Naive B cell (primary cell): ENCODE measurements at regions not wholly inside any gene's neighbourhood (a gene's known extent, or its start where the extent isn't known, plus 50 kb on each side); places are given as distances from the start of the nearest gene placed in this dataset.

Experiments used
- ATAC-seq, 2 donors: fragments of 150-1000 bp; cut with Tn5 transposase; 2 replicates each; pipeline ENCODE4 v1.10.0; 2021; ENCODE audit warnings: low read depth in 2 of 2, mild to moderate bottlenecking in 2 of 2, moderate library complexity in 2 of 2
- DNase-seq: peaks from one replicate; pipeline ENCODE4 v3.0.0; 2022
- H3K27ac Mint-ChIP-seq, 6 donors: one replicate each; pipeline ENCODE4 v1.8.0; 2020 to 2022; ENCODE audit warnings: mild to moderate bottlenecking in 6 of 6, mixed read lengths in 6 of 6, moderate library complexity in 5 of 6, inconsistent platforms in 2 of 6
- H3K27me3 Mint-ChIP-seq, 3 donors: one replicate each; pipeline ENCODE4 v1.8.0; 2021 to 2022; ENCODE audit warnings: mixed read lengths in 3 of 3, mild to moderate bottlenecking in 1 of 3
- H3K36me3 Mint-ChIP-seq, 2 donors: one replicate each; pipeline ENCODE4 v1.8.0; 2020 to 2022; ENCODE audit warnings: mixed read lengths in 2 of 2, inconsistent platforms in 1 of 2, mild to moderate bottlenecking in 1 of 2
- H3K4me1 Mint-ChIP-seq, 3 donors: one replicate each; pipeline ENCODE4 v1.8.0; 2020 to 2022; ENCODE audit warnings: mixed read lengths in 3 of 3, inconsistent platforms in 1 of 3, mild to moderate bottlenecking in 1 of 3, moderate library complexity in 1 of 3
- H3K4me3 Mint-ChIP-seq, 8 donors: one replicate each; pipeline ENCODE4 v1.8.0; 2020 to 2022; ENCODE audit warnings: mild to moderate bottlenecking in 8 of 8, mixed read lengths in 8 of 8, moderate library complexity in 8 of 8, inconsistent platforms in 2 of 8
- H3K9me3 Mint-ChIP-seq, 7 donors: one replicate each; pipeline ENCODE4 v1.8.0; 2020 to 2022; ENCODE audit warnings: mixed read lengths in 7 of 7, mild to moderate bottlenecking in 5 of 7, inconsistent platforms in 2 of 7, moderate library complexity in 1 of 7

- no peaks in the 10 kb centered on the region for H3K27me3 Mint-ChIP-seq
- peaks cover 0 to 9% (median 3%) of the 10 kb centered on the region in 7 donors for H3K9me3 Mint-ChIP-seq
- peak overlapping the region in 1 of 6 donors; percentile 4 for H3K27ac Mint-ChIP-seq
- H3K36me3 Mint-ChIP-seq = peaks cover 0 to 5% of the 10 kb centered on the region in 2 donors
- DNase-seq (no peak), ATAC-seq (no peak)
- H3K4me3 Mint-ChIP-seq = no peak overlapping the region
- H3K4me1 Mint-ChIP-seq = no peaks in the 10 kb centered on the region
These were observed 153.5 kb downstream of the ADAMTS15 start for GRCh38 chr11:130601764-130602460.

- no peak for ATAC-seq
- Mint-ChIP-seq H3K27me3 (peaks cover 0 to 2% (median 0%) of the 10 kb centered on the region in 3 donors), H3K36me3 (peaks cover 0 to 5% of the 10 kb centered on the region in 2 donors), H3K9me3 (peaks cover 0 to 9% (median 3%) of the 10 kb centered on the region in 7 donors), H3K27ac (no peak overlapping the region), H3K4me3 (peak overlapping the region in 1 of 8 donors; percentile 53), H3K4me1 (no peaks in the 10 kb centered on the region)
- DNase-seq = no peak
These were observed 154.3 kb downstream of the ADAMTS15 start for GRCh38 chr11:130602641-130603334.

DNA sequence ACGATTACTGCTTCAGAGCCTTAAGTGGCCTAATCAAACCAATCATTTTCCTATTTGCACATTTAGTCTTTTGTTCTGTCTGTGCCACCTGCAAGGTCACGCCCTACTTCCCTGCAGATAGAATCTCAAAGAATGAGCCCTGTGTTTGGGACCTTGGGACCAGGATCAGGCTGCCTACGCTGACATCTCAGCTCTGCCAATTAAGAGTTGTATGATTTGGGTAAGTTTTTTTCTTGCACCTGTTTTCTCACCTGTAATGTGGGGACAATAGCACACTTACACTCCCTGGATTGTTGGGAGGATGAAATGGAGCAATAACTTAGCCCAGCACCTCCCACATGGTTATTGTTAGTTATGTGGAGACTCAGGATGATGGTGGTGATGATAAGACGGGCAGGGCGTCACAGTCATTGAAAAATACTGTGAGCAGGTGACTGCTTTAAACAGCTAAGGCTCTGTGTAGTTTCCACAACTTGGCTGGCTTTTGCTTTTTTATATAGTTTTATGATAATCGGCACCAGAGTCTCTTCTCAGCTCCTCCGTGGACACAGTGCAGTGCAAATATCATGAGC, 155.0 kb downstream of the ADAMTS15 start:
- Mint-ChIP-seq H3K4me3 (no peak overlapping the region), H3K27me3 (peaks cover 0 to 8% (median 3%) of the 10 kb centered on the region in 3 donors), H3K27ac (peak overlapping the region in 1 of 6 donors; percentile 11), H3K36me3 (peaks cover 0 to 5% of the 10 kb centered on the region in 2 donors), H3K4me1 (no peaks in the 10 kb centered on the region), H3K9me3 (peaks cover 0 to 14% (median 3%) of the 10 kb centered on the region in 7 donors)
- DNase-seq (no peak), ATAC-seq (no peak)

- no peaks in the 10 kb centered on the region for H3K4me1 Mint-ChIP-seq
- ATAC-seq (no peak), DNase-seq (no peak)
- no peak overlapping the region for H3K27ac Mint-ChIP-seq
- H3K27me3 Mint-ChIP-seq = peaks cover 0 to 9% (median 4%) of the 10 kb centered on the region in 3 donors
- peaks cover 0 to 14% (median 3%) of the 10 kb centered on the region in 7 donors for H3K9me3 Mint-ChIP-seq
- H3K4me3 Mint-ChIP-seq = no peak overlapping the region
- peaks cover 0 to 5% of the 10 kb centered on the region in 2 donors for H3K36me3 Mint-ChIP-seq
These were observed 156.2 kb downstream of the ADAMTS15 start for GRCh38 chr11:130604606-130605005.

DNA sequence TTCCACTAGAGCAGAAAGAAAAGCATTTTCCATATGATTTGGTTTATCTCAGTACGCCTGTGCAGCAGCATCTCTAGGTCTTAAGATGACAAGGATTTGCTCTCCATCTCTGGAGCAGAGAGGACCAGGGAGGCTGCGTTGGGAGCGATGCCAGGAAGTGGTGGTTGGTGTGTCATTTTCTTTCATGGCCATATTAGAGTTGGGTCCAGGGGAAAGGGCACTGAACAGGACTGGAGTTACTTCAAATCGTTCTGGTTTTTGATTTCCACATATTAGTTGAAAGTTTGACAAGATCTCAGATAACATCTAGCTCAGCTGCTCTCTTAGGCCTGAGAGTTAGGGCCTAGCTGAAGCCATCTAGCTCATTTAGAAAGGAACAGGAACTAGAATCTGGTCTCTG, 157.7 kb downstream of the ADAMTS15 start:
- Mint-ChIP-seq H3K4me1 (no peaks in the 10 kb centered on the region), H3K27ac (no peak overlapping the region)

DNA sequence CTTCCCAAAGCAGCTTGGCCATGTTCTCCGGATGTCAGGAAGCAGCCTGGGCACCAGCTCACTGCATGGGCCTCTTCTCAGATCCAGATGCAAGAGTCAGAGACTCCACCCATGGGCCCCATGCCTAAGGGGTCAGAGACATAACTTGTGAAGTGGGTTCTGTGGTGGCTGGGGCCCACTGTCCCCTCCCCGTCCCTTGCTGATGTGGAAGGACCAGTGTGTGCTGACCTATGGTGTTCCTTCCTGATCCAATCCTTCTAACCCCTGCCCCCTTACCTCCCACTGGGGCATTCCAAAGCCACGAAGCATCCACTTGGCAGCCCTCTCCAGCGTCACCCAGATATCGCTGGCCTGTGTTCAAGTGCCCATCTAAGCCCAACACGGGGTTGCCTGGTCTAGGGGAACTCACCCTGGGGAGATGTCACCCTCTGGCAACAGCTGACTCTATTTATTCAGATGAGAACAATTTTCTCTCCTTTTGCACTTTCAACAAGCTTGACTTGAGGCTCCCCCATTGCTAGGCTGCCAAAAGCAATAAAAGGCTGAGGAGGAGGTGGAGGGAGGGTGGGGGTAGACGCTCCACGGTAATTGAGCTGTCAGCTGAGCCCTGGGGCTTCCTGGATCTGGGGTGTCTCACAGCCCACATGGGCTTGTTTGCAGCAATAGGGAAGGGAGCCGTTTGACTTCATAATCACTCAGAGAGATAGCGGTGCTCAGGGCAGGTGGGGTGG, 158.5 kb downstream of the ADAMTS15 start:
- Mint-ChIP-seq H3K4me1 (no peaks in the 10 kb centered on the region), H3K27me3 (peaks cover 0 to 9% (median 4%) of the 10 kb centered on the region in 3 donors), H3K27ac (peak overlapping the region in 1 of 6 donors; percentile 54), H3K9me3 (peaks cover 0 to 9% (median 0%) of the 10 kb centered on the region in 7 donors), H3K4me3 (no peak overlapping the region), H3K36me3 (no peaks in the 10 kb centered on the region)
- no peak for DNase-seq
- ATAC-seq = no peak

More for the DNA sequence above, 157.7 kb downstream of the ADAMTS15 start:
- Mint-ChIP-seq H3K27me3 (peaks cover 0 to 9% (median 4%) of the 10 kb centered on the region in 3 donors), H3K9me3 (peaks cover 0 to 9% (median under 1%) of the 10 kb centered on the region in 7 donors), H3K4me3 (no peak overlapping the region), H3K36me3 (peaks cover 0 to under 1% of the 10 kb centered on the region in 2 donors)
- ATAC-seq (no peak), DNase-seq (no peak)

GRCh38 chr11:130608287-130608686, 159.8 kb downstream of the ADAMTS15 start:
- ATAC-seq (no peak), DNase-seq (no peak)
- Mint-ChIP-seq H3K4me1 (no peaks in the 10 kb centered on the region), H3K9me3 (peaks cover 0 to 7% (median 0%) of the 10 kb centered on the region in 7 donors), H3K27me3 (peaks cover 0 to 9% (median 4%) of the 10 kb centered on the region in 3 donors), H3K27ac (no peak overlapping the region), H3K36me3 (no peaks in the 10 kb centered on the region), H3K4me3 (no peak overlapping the region)

DNA sequence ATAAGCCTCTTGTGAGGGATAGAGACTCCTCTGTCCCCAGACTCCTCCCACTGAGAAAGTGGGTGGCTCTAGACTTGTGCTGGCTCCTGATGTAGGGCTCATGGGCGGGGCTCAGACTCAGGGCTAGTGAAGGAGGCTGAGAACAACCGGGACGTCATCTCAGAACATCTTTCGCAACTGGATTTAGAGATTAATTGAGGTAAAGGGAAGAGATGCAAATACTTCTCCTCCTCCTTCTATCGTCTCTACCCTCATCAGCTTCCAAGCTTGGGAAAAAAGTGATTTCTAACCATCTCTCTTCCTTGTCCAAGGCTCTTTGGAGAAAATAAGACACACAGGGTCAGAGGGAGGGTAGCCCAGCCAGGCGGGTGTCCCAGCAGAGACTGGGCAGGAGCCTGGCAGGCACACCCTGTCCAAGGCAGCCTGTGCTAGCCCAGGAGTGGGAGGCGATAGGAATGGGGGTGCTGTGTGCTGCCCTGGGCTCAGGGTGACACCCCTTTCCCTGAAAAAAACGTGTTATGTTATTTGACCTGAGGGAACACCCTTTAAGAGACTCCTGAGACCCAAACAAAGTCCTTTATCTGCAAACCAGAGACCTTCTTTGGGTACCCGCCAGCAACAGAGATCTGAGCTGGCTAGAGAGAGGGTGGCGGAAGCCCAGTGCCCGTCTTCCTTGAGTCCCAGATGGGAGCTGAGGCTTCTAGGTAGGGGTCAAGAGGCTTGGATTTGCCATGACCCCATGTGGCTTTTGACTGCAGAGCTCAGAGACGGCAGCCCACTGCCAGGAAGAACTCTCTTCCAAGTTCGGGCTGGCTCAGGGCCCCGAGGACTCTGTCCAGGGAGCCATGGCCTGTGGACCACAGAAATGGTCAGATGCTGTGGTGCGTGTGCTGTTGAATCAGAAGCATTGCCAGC, 160.9 kb downstream of the ADAMTS15 start:
- ATAC-seq (no peak), DNase-seq (no peak)
- Mint-ChIP-seq H3K4me1 (no peaks in the 10 kb centered on the region), H3K27ac (no peak overlapping the region), H3K27me3 (peaks cover 0 to 9% (median 4%) of the 10 kb centered on the region in 3 donors), H3K4me3 (no peak overlapping the region), H3K9me3 (peaks cover 0 to 5% (median 0%) of the 10 kb centered on the region in 7 donors), H3K36me3 (no peaks in the 10 kb centered on the region)

DNA sequence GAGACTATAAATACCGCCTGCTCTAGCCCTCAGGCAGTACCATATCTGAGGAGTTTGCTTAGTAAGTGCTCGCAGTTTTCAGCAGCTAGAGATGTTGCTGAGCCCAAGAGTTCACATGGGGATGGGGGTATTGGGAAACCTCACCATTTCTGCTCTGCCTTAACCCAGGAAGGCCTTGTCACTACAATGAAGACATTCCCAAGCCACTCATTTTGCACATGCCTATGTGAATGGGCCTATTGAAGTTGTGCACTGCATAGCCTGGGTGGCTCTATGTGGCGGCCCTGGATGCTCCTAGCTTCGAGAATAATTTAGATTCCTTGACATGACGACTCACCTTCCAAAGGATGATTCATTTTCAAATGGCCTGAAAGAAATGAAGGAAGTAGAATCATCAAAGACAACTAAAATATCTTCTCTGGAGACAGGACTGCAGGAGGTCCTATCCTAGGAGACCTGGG, 163.4 kb downstream of the ADAMTS15 start:
- no peak overlapping the region for H3K4me3 Mint-ChIP-seq
- no peaks in the 10 kb centered on the region for H3K4me1 Mint-ChIP-seq
- H3K9me3 Mint-ChIP-seq = peaks cover 0 to 5% (median 0%) of the 10 kb centered on the region in 7 donors
- DNase-seq (no peak), ATAC-seq (no peak)
- H3K27ac Mint-ChIP-seq = no peak overlapping the region
- no peaks in the 10 kb centered on the region for H3K36me3 Mint-ChIP-seq
- peaks cover 0 to 9% (median 4%) of the 10 kb centered on the region in 3 donors for H3K27me3 Mint-ChIP-seq

- no peak overlapping the region for H3K27ac Mint-ChIP-seq
- H3K27me3 Mint-ChIP-seq = peaks cover 0 to 9% (median 4%) of the 10 kb centered on the region in 3 donors
- DNase-seq (no peak), ATAC-seq (no peak)
- no peaks in the 10 kb centered on the region for H3K36me3 Mint-ChIP-seq
- H3K4me3 Mint-ChIP-seq = no peak overlapping the region
- no peaks in the 10 kb centered on the region for H3K4me1 Mint-ChIP-seq
- H3K9me3 Mint-ChIP-seq = peaks cover 0 to 5% (median 0%) of the 10 kb centered on the region in 7 donors
These were observed 163.9 kb downstream of the ADAMTS15 start for GRCh38 chr11:130612291-130612851.

DNA sequence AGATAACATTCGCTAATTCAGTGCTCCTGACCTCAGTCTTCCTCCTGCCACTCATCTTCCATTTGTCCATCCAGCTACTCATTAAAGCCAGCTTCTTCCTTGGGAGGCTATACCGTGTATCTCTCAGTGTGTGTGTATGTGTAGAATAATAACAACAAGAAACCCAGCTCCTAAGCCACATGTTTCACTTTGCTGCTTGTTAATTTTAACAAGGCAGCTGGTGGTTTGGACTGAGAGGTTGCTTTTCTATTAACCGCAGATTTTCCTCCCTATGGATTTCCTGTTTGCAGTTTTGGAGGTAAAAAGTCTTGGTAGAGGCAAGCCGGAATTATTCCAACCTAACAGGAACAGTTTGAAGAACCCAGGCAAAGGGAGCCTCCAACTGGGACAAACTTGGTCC, 165.0 kb downstream of the ADAMTS15 start:
- H3K36me3 Mint-ChIP-seq = no peaks in the 10 kb centered on the region
- H3K9me3 Mint-ChIP-seq = peaks cover 0 to 4% (median 0%) of the 10 kb centered on the region in 7 donors
- H3K4me1 Mint-ChIP-seq = no peaks in the 10 kb centered on the region
- ATAC-seq = no peak
- peaks cover 0 to 2% (median under 1%) of the 10 kb centered on the region in 3 donors for H3K27me3 Mint-ChIP-seq
- no peak for DNase-seq
- H3K27ac Mint-ChIP-seq = no peak overlapping the region
- no peak overlapping the region for H3K4me3 Mint-ChIP-seq

DNA sequence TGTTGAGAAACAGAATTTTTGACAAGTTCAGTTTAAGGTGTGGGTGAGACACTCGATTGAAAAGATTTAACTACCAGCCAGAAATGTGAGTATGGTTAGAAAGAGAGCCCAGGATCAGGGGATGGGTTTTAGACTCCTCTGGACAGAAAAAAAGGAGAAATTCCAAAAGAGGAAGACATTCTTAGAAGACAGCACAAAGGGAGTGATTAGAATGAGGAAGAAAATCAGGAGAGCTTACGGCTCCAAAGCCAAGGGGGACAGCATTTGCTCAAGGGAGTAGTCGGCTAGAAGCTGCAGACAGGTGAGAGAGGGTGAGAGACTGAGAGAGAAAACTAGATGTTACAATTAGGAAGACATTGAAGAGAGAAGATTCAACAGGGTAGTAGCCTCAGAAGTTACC, 166.1 kb downstream of the ADAMTS15 start:
- Mint-ChIP-seq H3K27ac (no peak overlapping the region), H3K27me3 (no peaks in the 10 kb centered on the region), H3K9me3 (peaks cover 0 to 4% (median 2%) of the 10 kb centered on the region in 7 donors), H3K4me3 (no peak overlapping the region), H3K36me3 (no peaks in the 10 kb centered on the region), H3K4me1 (no peaks in the 10 kb centered on the region)
- ATAC-seq = no peak
- DNase-seq = no peak
